Aorta (tissue), 5 donors: ENCODE measurements at regions not wholly inside any gene's neighbourhood (a gene's known extent, or its start where the extent isn't known, plus 50 kb on each side); places are given as distances from the start of the nearest gene placed in this dataset.

Experiments used
- ATAC-seq: fragments of 200-7000 bp; cut with Tn5 transposase; one replicate; pipeline ENCODE4 v1.9.1; 2022; ENCODE audit warnings: moderate library complexity; ENCODE audit not compliant: low FRiP score
- DNase-seq, 2 donors: peaks; one replicate each; pipeline ENCODE4 v3.0.0-alpha.2; 2020
- H3K27ac ChIP-seq, 2 donors: one replicate each; pipeline ENCODE4 v1.5.1; 2013; ENCODE audit warnings: low read length in 2 of 2, mild to moderate bottlenecking in 2 of 2, moderate library complexity in 2 of 2, control low read depth in 1 of 2, inconsistent platforms in 1 of 2, low read depth in 1 of 2
- H3K27me3 ChIP-seq, 2 donors: one replicate each; pipeline ENCODE4 v1.6.1; 2013; ENCODE audit warnings: control low read depth in 1 of 2, low read length in 1 of 2, mild to moderate bottlenecking in 1 of 2, moderate library complexity in 1 of 2; ENCODE audit not compliant: insufficient read depth in 2 of 2, control insufficient read depth in 1 of 2
- H3K36me3 ChIP-seq, 2 donors: one replicate each; pipeline ENCODE4 v1.6.1; 2013; ENCODE audit warnings: control low read depth in 1 of 2, low read length in 1 of 2, mild to moderate bottlenecking in 1 of 2; ENCODE audit not compliant: insufficient read depth in 2 of 2, control insufficient read depth in 1 of 2
- H3K4me1 ChIP-seq, 2 donors: one replicate each; pipeline ENCODE4 v1.6.1; 2013; ENCODE audit warnings: low read length in 2 of 2, control low read depth in 1 of 2, mild to moderate bottlenecking in 1 of 2, moderate library complexity in 1 of 2; ENCODE audit not compliant: insufficient read depth in 2 of 2, control insufficient read depth in 1 of 2
- H3K4me3 ChIP-seq, 2 donors: one replicate each; pipeline ENCODE4 v1.5.1; 2013; ENCODE audit warnings: low read length in 2 of 2, control low read depth in 1 of 2, mild to moderate bottlenecking in 1 of 2
- H3K9me3 ChIP-seq: one replicate; pipeline ENCODE4 v1.6.1; 2013; ENCODE audit warnings: mild to moderate bottlenecking, low read length; ENCODE audit not compliant: control insufficient read depth
- WGBS, 2 donors: extraction: QIAGEN DNeasy Blood & Tissue Kit; methylation state at CpG; one replicate each; pipeline ENCODE4 v1.1.7; 2013; 5-methylcytosine and 5-hydroxymethylcytosine counted together
- intact Hi-C, 2 donors: fragments of 100-400 bp; cut with DNase I; formaldehyde crosslinking; loops; one replicate each; pipeline versions ENCODE4 v1.14.2 to v1.15.0; 2022
- donor health status: healthy with polysubstance abuse.
- donor health status: Bipolar disorder and iron deficiency.
- donor health status: DM: no; HTN: no; CAD: no.
- donor health status: DM: no; HTN: no; CAD: no.
- donor health status: DM: yes; HTN: yes; CAD: no.

GRCh38 chr4:136241221-136241986 lies 1290.9 kb downstream of the PCDH18 start:
- intact Hi-C loops, result no loop called here
- H3K4me1 ChIP-seq, result no peaks in the 10 kb centered on the region
- H3K4me3 ChIP-seq, result no peak overlapping the region
- WGBS, 2 donors, result 71 to 80% methylated on average over 7 of the region's 7 CpGs
- H3K9me3 ChIP-seq, result peaks cover 2% of the 10 kb centered on the region
- H3K27me3 ChIP-seq, result no peaks in the 10 kb centered on the region
- H3K27ac ChIP-seq, result no peak overlapping the region
- ATAC-seq (no peak), DNase-seq (no peak)
- H3K36me3 ChIP-seq, result no peaks in the 10 kb centered on the region

GRCh38 chr4:136227315-136227714 lies 1305.0 kb downstream of the PCDH18 start:
- DNase-seq (no peak), ATAC-seq (no peak)
- H3K36me3 ChIP-seq, result no peaks in the 10 kb centered on the region
- H3K27ac ChIP-seq, result no peak overlapping the region
- H3K4me3 ChIP-seq, result no peak overlapping the region
- H3K4me1 ChIP-seq, result no peaks in the 10 kb centered on the region
- H3K27me3 ChIP-seq, result no peaks in the 10 kb centered on the region
- H3K9me3 ChIP-seq, result no peaks in the 10 kb centered on the region
- intact Hi-C loops, result no loop called here

GRCh38 chr4:136219592-136220125 lies 1312.6 kb downstream of the PCDH18 start:
- ATAC-seq, result peak; percentile 56
- Histone ChIP-seq H3K27ac (no peak overlapping the region), H3K9me3 (no peaks in the 10 kb centered on the region), H3K36me3 (no peaks in the 10 kb centered on the region), H3K4me3 (no peak overlapping the region), H3K27me3 (no peaks in the 10 kb centered on the region), H3K4me1 (no peaks in the 10 kb centered on the region)
- intact Hi-C loops, result no loop called here
- no peak for DNase-seq
- WGBS, 2 donors, result 98% methylated on average over 3 of the region's 3 CpGs

GRCh38 chr4:136203199-136203598 lies 1329.1 kb downstream of the PCDH18 start:
- DNase-seq (no peak), ATAC-seq (no peak)
- no peaks in the 10 kb centered on the region for H3K9me3 ChIP-seq
- no peak overlapping the region for H3K27ac ChIP-seq
- 62 to 63% methylated on average over 4 of the region's 4 CpGs for WGBS, 2 donors
- intact Hi-C loops, result no loop called here
- no peaks in the 10 kb centered on the region for H3K27me3 ChIP-seq
- H3K36me3 ChIP-seq, result no peaks in the 10 kb centered on the region
- H3K4me3 ChIP-seq, result no peak overlapping the region
- no peaks in the 10 kb centered on the region for H3K4me1 ChIP-seq

- WGBS, 2 donors, result 79 to 88% methylated on average over 1 of the region's 1 CpG
Observed at GRCh38 chr4:136198358-136198757, 1333.9 kb downstream of the PCDH18 start.

GRCh38 chr4:136194962-136195361 lies 1337.3 kb downstream of the PCDH18 start:
- Histone ChIP-seq H3K27ac (no peak overlapping the region), H3K4me1 (no peaks in the 10 kb centered on the region), H3K27me3 (no peaks in the 10 kb centered on the region), H3K9me3 (no peaks in the 10 kb centered on the region), H3K36me3 (no peaks in the 10 kb centered on the region), H3K4me3 (no peak overlapping the region)
- intact Hi-C loops, result no loop called here
- ATAC-seq (no peak), DNase-seq (no peak)
- WGBS, 2 donors, result 80 to 81% methylated on average over 2 of the region's 2 CpGs

More at GRCh38 chr4:136198358-136198757, 1333.9 kb downstream of the PCDH18 start:
- no peak overlapping the region for H3K27ac ChIP-seq
- no peak overlapping the region for H3K4me3 ChIP-seq
- no peaks in the 10 kb centered on the region for H3K9me3 ChIP-seq
- H3K36me3 ChIP-seq, result no peaks in the 10 kb centered on the region
- no peaks in the 10 kb centered on the region for H3K27me3 ChIP-seq
- intact Hi-C loops, result no loop called here
- ATAC-seq (no peak), DNase-seq (no peak)
- no peaks in the 10 kb centered on the region for H3K4me1 ChIP-seq

- Histone ChIP-seq H3K27ac (no peak overlapping the region), H3K9me3 (no peaks in the 10 kb centered on the region), H3K36me3 (no peaks in the 10 kb centered on the region), H3K4me1 (no peaks in the 10 kb centered on the region), H3K27me3 (no peaks in the 10 kb centered on the region), H3K4me3 (no peak overlapping the region)
- ATAC-seq (no peak), DNase-seq (no peak)
- intact Hi-C loops, result no loop called here
- WGBS, 2 donors, result 90 to 92% methylated on average over 2 of the region's 2 CpGs
Observed at GRCh38 chr4:136186650-136187049, 1345.6 kb downstream of the PCDH18 start.

GRCh38 chr4:136183513-136183912 lies 1348.8 kb downstream of the PCDH18 start:
- H3K27me3 ChIP-seq, result no peaks in the 10 kb centered on the region
- 92 to 93% methylated on average over 4 of the region's 4 CpGs for WGBS, 2 donors
- H3K36me3 ChIP-seq, result no peaks in the 10 kb centered on the region
- H3K4me3 ChIP-seq, result no peak overlapping the region
- H3K9me3 ChIP-seq, result no peaks in the 10 kb centered on the region
- H3K27ac ChIP-seq, result no peak overlapping the region
- ATAC-seq (no peak), DNase-seq (no peak)
- no peaks in the 10 kb centered on the region for H3K4me1 ChIP-seq
- intact Hi-C loops, result no loop called here

- H3K36me3 ChIP-seq, result no peaks in the 10 kb centered on the region
- H3K9me3 ChIP-seq, result no peaks in the 10 kb centered on the region
- no peaks in the 10 kb centered on the region for H3K27me3 ChIP-seq
- H3K4me3 ChIP-seq, result no peak overlapping the region
- H3K4me1 ChIP-seq, result no peaks in the 10 kb centered on the region
- DNase-seq (no peak), ATAC-seq (no peak)
- 79 to 92% methylated on average over 1 of the region's 1 CpG for WGBS, 2 donors
- intact Hi-C loops, result no loop called here
- H3K27ac ChIP-seq, result no peak overlapping the region
Observed at GRCh38 chr4:136156947-136157346, 1375.3 kb downstream of the PCDH18 start.
